Head of caudate nucleus (tissue), 42 donors: ENCODE measurements at regions not wholly inside any gene's neighbourhood (a gene's known extent, or its start where the extent isn't known, plus 50 kb on each side); places are given as distances from the start of the nearest gene placed in this dataset.

Source experiments
- DNase-seq, 42 donors: peaks; one replicate each; pipeline versions ENCODE4 v3.0.0 to v3.0.0-alpha.2; 2020 to 2021; ENCODE audit warnings: mixed read lengths in 7 of 42
- intact Hi-C: fragments of 100-400 bp; cut with DNase I; formaldehyde crosslinking; loops from one replicate; pipeline ENCODE4 v1.15.0; 2022

GRCh38 chr11:28417601-28418323 is 309.6 kb downstream of the METTL15 start:
- intact Hi-C loops, result no loop called here
- DNase-seq, result no peak

DNA sequence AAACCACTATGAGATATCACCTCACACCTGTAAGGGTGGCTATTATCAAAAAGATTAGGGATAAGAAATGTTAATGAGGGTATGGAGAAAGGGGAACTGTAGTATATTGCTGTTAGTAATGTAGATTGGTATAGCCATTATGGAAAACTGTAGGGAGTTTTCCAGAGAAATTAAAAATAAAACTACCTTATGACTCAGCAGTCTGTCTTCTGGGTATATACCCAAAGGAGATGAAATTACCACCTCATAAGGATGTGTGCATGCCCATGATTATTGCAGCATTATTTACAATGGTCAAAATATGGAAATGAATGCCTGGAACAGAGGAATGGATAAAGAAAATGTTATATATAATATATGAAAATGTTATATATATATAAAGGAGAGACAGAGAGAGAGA is 303.8 kb downstream of the METTL15 start:
- no peak for DNase-seq
- intact Hi-C loops, result no loop called here

DNA sequence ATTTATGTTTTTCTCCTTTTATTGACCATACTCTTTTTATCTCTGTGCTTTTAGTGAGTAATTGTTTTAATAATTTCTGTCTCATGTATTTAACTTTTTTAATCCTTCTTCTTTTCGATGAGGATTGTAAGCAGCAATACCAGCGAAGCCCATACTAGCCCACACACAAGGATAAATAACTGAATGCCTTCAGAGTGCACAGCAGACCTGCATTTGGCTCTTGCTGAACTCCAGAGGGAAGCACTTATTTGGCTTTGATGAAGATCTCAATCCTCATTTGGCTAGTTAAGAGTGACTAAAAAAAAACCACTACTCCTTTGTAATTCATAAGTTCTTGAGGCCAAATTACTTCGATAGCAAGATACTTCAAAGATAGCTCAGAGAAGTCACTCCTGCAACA is 293.3 kb downstream of the METTL15 start:
- intact Hi-C loops, result no loop called here

DNA sequence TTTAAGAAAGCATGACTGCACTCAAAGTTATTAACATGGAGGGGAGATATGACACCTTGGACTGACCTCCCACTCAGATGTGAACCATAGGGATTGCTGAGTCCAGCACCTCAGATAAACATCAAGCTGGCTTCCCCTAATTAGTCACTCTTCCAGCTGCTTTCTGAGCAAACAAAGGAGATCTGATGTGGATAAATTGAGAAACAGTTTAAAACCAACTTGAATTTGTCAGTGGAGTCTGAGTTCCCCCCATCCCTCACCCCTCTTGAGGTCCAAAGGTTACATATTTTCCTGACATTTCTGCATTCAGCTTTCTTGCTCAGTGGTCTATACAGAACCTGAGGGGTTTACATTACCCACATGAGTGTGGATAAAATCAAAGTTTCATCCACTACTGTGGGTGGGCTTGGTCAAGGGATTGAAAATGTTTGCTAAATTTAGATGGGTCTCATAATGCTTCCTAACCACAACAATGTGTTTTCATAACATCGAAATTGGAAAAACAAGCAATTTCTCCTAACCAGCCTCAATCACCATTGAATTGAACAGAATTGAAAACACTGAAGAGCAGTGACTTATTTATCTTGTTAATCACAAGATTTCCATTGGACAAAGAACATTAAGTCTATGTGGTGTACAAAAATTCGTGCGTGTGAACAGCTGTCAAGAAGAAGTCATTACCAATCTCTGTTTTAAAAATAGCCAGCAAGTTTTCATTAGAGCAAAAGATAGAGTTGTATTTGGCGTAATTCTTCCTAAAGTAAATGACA is 292.3 kb downstream of the METTL15 start:
- intact Hi-C loops, result no loop called here
- DNase-seq, result no peak

More for the DNA sequence above, 293.3 kb downstream of the METTL15 start:
- DNase-seq, result no peak

GRCh38 chr11:28393348-28393747 is 285.2 kb downstream of the METTL15 start:
- intact Hi-C loops, result no loop called here

GRCh38 chr11:28384418-28384817 is 276.2 kb downstream of the METTL15 start:
- DNase-seq, result no peak
- intact Hi-C loops, result no loop called here

More at GRCh38 chr11:28393348-28393747, 285.2 kb downstream of the METTL15 start:
- DNase-seq, result no peak

GRCh38 chr11:28383456-28383855 is 275.3 kb downstream of the METTL15 start:
- intact Hi-C loops, result no loop called here
- DNase-seq, result no peak
